Left lobe of liver (tissue), 2 donors: ENCODE measurements at regions not wholly inside any gene's neighbourhood (a gene's known extent, or its start where the extent isn't known, plus 50 kb on each side); places are given as distances from the start of the nearest gene placed in this dataset.

Experiments
- ATAC-seq: fragments of 200-7000 bp; cut with Tn5 transposase; one replicate; pipeline ENCODE4 v1.9.1; 2020; ENCODE audit warnings: mild to moderate bottlenecking, moderate library complexity
- DNase-seq: peaks from one replicate; pipeline ENCODE4 v3.0.0-alpha.2; 2020; ENCODE audit warnings: low spot score
- donor health status: DM: no; HTN: no; CAD: no; lungs with moderate emphysema.
- donor health status: DM: no; HTN: yes; CAD: no.

GRCh38 chr3:162170581-162170980 is 674.0 kb downstream of the OTOL1 start:
- no peak for DNase-seq
- ATAC-seq: no peak

- DNase-seq: no peak
- no peak for ATAC-seq
Observed at GRCh38 chr3:162171970-162172369, 675.4 kb downstream of the OTOL1 start.

- ATAC-seq (no peak), DNase-seq (no peak)
Observed at GRCh38 chr3:162175145-162175544, 678.5 kb downstream of the OTOL1 start.

GRCh38 chr3:162175878-162176277 is 679.3 kb downstream of the OTOL1 start:
- no peak for DNase-seq
- ATAC-seq: no peak

- DNase-seq: no peak
- no peak for ATAC-seq
Observed at GRCh38 chr3:162183440-162183839, 686.8 kb downstream of the OTOL1 start.

GRCh38 chr3:162192340-162193029 is 695.9 kb downstream of the OTOL1 start:
- DNase-seq (no peak), ATAC-seq (no peak)

GRCh38 chr3:162193148-162194095 is 696.8 kb downstream of the OTOL1 start:
- no peak for ATAC-seq

GRCh38 chr3:162195147-162195546 is 698.5 kb downstream of the OTOL1 start:
- DNase-seq (no peak), ATAC-seq (no peak)

More at GRCh38 chr3:162193148-162194095, 696.8 kb downstream of the OTOL1 start:
- DNase-seq: no peak

- no peak for ATAC-seq
- DNase-seq: no peak
Observed at GRCh38 chr3:162196964-162197363, 700.4 kb downstream of the OTOL1 start.

- ATAC-seq: no peak
- DNase-seq: no peak
Observed at GRCh38 chr3:162200836-162201235, 704.2 kb downstream of the OTOL1 start.

- DNase-seq: no peak
Observed at GRCh38 chr3:162206648-162207047, 710.0 kb downstream of the OTOL1 start.

GRCh38 chr3:162211470-162211869 is 714.9 kb downstream of the OTOL1 start:
- ATAC-seq: no peak
- DNase-seq: no peak

More at GRCh38 chr3:162206648-162207047, 710.0 kb downstream of the OTOL1 start:
- ATAC-seq: no peak

GRCh38 chr3:162213196-162213595 is 716.6 kb downstream of the OTOL1 start:
- no peak for DNase-seq
- no peak for ATAC-seq

GRCh38 chr3:162213956-162214355 is 717.3 kb downstream of the OTOL1 start:
- no peak for DNase-seq
- ATAC-seq: no peak

GRCh38 chr3:162217647-162218046 is 721.0 kb downstream of the OTOL1 start:
- ATAC-seq (no peak), DNase-seq (no peak)

- ATAC-seq (no peak), DNase-seq (no peak)
Observed at GRCh38 chr3:162218479-162218878, 721.9 kb downstream of the OTOL1 start.

GRCh38 chr3:162224746-162225145 is 728.1 kb downstream of the OTOL1 start:
- ATAC-seq (no peak), DNase-seq (no peak)

GRCh38 chr3:162236949-162237348 is 740.3 kb downstream of the OTOL1 start:
- DNase-seq (no peak), ATAC-seq (no peak)

- ATAC-seq (no peak), DNase-seq (no peak)
Observed at GRCh38 chr3:162250782-162251181, 754.2 kb downstream of the OTOL1 start.

- DNase-seq: no peak
Observed at GRCh38 chr3:162262129-162262528, 765.5 kb downstream of the OTOL1 start.

GRCh38 chr3:162263596-162263995 is 767.0 kb downstream of the OTOL1 start:
- no peak for ATAC-seq
- DNase-seq: no peak

More at GRCh38 chr3:162262129-162262528, 765.5 kb downstream of the OTOL1 start:
- no peak for ATAC-seq
